ENCODE measurements at regions not wholly inside any gene's neighbourhood (a gene's known extent, or its start where the extent isn't known, plus 50 kb on each side); places are given as distances from the start of the nearest gene placed in this dataset.

- TF ChIP-seq POLR2A (IDR thresholded peaks at IDR 0.05) (no peak), CTCF (IDR thresholded peaks at IDR 0.05) (no peak)
Observed at GRCh38 chr20:63073738-63074065, 66.9 kb upstream of the BHLHE23 start.
